RPMI7951 (cell line): ENCODE measurements at regions not wholly inside any gene's neighbourhood (a gene's known extent, or its start where the extent isn't known, plus 50 kb on each side); places are given as distances from the start of the nearest gene placed in this dataset.

Source experiments
- DNase-seq: peaks from one replicate; pipeline ENCODE4 v3.0.0-alpha.2; 2012; ENCODE audit warnings: low read depth

- no peak for DNase-seq
Measured at GRCh38 chr2:193349642-193350041, 1154.9 kb upstream of the TMEFF2 start.

DNA sequence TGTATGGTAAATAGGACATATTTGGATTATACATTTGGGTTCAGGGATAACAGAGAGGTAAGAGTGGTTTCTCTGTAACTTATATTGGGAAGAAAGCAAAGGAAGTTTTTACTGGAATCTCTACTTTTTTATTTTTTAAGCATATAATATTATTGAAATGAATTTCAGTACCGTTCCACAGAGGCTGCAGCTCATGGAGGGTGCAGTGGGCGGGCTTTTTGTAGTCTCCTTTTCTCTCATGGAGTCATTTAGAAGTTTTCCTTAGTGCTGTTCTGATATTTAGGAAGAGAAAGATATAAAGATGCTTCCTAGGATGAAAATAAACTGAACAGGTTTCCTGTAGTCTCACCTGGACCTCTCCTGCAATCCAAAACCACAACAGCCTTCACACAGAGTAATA lies 1153.3 kb upstream of the TMEFF2 start:
- DNase-seq: peak; percentile 2

GRCh38 chr2:193336781-193337180 lies 1142.0 kb upstream of the TMEFF2 start:
- DNase-seq: no peak

- DNase-seq: no peak
Measured at GRCh38 chr2:193334401-193334800, 1139.7 kb upstream of the TMEFF2 start.

DNA sequence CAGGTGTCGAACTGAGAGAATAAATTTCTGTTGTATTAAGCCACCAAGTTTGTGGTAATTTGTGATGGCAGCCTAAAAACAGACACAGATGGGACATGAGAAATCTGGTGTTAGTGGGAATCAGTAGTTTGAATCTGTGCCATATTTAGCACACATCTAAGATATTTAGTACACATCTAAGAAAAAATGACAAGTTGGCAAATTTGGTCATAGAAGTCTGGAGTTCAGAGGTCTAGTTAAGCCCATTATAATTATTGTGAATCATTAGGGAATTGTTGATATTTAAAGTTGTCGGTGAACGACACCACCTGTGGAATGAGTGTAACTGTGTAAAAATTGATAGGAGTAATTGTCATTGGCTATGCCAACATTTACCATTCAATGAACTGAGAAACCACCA lies 1138.8 kb upstream of the TMEFF2 start:
- no peak for DNase-seq

DNA sequence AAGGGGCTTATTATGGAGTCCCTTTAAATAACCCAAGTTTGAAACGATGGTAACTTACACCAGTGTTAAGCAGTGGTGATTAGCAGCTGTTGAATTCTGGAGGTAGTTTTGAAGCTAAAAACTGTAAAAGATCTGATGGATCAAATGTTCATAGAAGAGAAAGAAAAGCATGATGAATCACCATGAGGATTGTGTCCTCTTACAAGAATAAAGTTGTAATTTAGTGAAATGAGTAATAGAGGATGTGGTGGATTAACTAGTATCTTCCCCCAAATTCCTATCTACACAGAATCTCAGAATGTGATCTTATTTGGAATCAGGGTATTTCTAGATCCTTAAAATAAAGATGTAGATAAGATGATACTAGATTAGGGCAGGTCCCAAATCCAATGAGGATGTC lies 1138.2 kb upstream of the TMEFF2 start:
- peak; percentile 27 for DNase-seq

DNA sequence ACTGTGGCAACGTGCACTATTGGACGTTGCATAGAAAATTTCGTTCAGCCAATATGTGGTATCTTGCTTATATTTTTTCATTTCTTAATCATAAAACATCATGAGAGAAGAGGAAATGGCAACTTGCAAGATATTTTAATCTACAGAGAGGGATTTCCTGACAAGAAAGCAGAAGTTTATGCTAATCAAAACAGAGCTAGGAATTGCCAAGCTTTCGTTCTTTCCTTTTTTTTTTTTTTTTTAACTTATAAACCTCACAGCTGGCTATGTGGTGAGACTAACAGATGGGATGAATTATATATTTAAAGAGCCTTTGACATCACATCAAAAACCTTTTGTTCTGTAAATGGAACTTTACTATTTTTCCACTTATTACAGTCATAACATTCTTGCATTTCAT lies 1136.9 kb upstream of the TMEFF2 start:
- DNase-seq: peak; percentile 25

GRCh38 chr2:193326296-193326695 lies 1131.6 kb upstream of the TMEFF2 start:
- no peak for DNase-seq

DNA sequence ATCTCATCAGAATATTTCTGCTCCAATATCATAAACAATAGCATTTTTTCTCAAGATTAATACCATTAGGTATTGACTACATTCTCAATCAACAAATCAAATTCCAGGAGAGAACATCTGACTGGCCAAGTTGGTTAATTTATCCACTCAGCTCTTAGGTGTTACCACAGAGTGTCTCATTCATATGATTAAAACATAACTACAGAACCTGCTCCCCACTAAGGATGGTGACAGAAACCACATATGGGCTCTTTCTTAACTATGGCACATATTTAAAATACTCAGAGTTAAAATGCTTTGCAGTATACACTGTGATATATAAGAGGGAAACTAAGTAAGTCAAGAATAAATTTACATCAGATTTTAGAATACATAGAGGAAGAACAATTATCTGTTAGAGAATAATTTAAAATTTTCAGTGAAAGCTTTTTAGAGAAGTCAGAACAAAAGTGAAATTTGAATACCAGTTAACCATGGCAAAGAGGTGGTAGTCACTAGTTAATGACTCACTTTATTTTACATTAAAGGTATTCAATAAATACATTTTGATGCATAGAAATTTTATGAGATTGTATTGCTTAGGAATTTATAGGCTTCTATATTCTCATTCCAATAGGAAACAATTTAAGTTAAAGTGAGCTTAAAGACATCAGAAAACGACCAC lies 1120.8 kb upstream of the TMEFF2 start:
- DNase-seq: no peak

DNA sequence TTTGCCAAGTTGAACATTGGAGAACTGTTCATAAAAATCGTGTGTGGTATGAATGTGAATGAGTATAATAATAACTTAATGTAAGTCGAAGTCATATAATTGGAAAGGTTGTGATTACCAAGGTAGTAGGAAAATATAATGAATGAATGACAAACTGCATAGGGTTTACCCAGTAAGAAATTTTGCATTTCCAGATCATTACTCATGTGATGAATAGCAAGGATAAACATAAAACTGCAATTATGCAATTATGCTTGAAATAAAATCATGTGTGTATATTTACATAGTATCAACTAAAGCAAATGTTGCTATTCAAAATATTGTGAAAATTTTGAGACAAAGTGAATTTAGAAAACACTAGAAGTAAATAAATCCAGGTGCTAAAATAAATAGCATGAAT lies 1108.7 kb upstream of the TMEFF2 start:
- no peak for DNase-seq

DNA sequence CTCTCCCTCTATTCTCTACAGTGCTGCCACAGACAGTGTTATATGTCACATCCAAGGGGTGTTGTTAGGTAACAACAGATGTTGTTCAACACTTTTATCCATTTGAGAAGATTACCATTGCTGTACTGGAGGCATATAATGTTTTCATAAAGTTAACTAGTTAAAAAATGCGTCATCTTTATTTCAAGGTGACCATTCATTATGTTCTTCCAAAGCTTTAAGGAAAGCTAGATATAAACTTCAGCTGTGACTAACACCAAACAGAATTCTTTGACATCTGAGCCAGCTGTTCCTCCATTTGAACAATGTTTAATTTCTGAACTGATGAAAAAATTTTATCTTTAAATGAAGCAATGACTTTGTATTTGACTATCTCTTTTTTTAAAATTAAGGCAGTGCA lies 1099.6 kb upstream of the TMEFF2 start:
- no peak for DNase-seq

- no peak for DNase-seq
Measured at GRCh38 chr2:193279361-193279760, 1084.6 kb upstream of the TMEFF2 start.

GRCh38 chr2:193276988-193277387 lies 1082.3 kb upstream of the TMEFF2 start:
- no peak for DNase-seq

DNA sequence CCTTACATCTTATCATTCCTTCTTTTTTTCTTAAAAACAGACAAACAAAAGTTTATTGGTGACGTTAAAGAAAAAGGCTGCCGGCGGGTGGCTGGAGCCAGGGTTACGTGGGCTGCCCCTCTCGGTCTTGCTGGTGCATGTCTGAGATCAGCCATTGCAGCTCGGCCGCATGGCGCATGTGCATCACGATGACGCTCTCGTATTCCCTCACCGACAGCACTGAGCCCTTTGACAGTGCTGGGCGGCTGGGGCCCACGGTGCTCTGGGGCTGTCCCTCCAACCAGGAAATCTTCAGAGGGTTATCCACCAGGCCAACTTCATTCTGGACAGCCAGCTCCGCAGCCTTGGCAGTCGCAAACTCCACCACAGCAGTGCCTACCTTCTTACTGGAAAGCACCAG lies 1081.8 kb upstream of the TMEFF2 start:
- no peak for DNase-seq

GRCh38 chr2:193276069-193276468 lies 1081.3 kb upstream of the TMEFF2 start:
- no peak for DNase-seq

- no peak for DNase-seq
Measured at GRCh38 chr2:193272011-193272410, 1077.3 kb upstream of the TMEFF2 start.

GRCh38 chr2:193270816-193271215 lies 1076.1 kb upstream of the TMEFF2 start:
- no peak for DNase-seq

- peak; percentile 1 for DNase-seq
Measured at GRCh38 chr2:193267496-193268002, 1072.8 kb upstream of the TMEFF2 start.

DNA sequence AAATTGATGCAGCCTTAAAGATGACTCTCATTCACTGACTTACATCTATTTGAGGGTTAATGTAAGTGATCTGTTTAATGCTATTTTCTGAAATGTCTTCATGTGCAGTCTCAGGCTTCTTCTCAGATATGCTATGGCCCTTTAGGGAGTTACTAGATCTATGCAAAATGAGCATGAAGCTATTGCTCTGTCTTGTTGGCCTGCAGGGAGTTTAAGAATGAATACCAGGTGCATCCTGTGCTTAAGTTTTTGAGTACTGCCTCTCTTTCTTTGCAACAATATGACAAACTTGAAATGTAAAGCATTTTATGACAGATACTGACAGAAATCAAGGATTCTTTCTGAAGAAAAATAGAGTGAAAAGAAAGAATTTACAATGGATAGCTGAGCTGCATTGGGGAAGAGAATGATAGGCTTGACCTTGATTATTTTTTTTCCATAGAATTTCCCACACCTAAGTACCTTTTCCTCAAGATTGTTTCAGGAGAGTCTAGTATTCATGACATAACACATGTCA lies 1058.3 kb upstream of the TMEFF2 start:
- no peak for DNase-seq

DNA sequence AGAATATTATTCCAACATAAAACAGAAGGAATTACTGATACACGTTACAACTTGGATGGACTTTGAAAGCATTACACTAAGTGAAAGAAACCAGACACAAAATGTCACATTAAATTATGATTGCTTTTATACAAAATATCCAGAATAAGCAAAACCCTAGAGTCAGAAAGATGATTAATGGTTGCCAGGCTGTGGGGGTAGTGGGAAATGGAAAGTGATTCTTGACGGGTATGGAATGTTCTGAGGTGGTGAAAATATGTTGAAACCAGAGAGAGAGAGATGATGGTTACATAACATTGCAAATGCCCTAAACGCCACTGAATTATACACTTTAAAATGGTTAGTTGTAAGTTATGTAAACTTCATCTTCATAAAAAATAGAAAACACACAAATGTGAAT lies 1057.2 kb upstream of the TMEFF2 start:
- DNase-seq: no peak

GRCh38 chr2:193250389-193250788 lies 1055.7 kb upstream of the TMEFF2 start:
- DNase-seq: no peak

DNA sequence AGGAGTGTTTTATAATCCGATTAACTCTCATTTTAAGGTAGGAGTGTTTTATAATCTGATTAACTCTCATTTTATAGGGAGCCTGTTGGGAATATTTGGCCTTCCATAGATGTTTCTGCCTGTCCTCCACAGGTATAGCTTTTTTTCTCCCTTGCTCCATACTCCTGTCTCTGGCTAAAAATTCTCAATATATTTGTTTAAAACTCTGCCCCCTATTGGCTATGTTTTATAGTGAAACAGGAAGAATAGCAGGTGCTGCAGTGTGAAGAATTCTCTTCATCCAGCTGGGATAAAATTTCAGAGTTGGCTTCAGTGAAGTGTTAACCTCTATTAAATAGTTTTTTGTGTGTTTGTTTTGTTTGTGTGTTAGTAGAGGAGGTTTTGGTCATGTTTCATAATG lies 1046.0 kb upstream of the TMEFF2 start:
- DNase-seq: no peak

GRCh38 chr2:193231634-193232033 lies 1036.9 kb upstream of the TMEFF2 start:
- DNase-seq: no peak

DNA sequence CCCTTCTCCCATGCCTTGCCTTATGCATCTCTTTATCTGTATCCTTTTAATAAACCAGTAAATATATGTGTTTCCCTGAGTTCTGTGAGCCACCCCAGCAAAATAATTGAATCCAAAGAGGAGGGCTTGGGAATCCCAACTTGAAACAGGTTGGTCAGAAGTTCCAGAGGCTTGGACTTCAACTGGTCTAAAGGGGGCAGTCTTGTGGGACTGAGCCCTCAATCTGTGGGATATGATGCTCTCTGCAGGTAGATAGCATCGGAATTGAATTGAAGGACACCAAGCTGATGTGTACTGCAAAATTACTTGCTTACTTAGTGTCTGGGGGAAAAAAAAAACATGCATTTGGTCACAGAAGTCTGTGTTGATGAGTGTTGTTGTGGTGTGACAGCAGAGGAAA lies 1033.5 kb upstream of the TMEFF2 start:
- DNase-seq: no peak
